ENCODE measurements at regions not wholly inside any gene's neighbourhood (a gene's known extent, or its start where the extent isn't known, plus 50 kb on each side); places are given as distances from the start of the nearest gene placed in this dataset.
"Not testable (repeated sequence)": the region's sequence is repeated elsewhere in the genome, so short reads cannot be mapped to it uniquely, and the experiment has no call there.

DNA sequence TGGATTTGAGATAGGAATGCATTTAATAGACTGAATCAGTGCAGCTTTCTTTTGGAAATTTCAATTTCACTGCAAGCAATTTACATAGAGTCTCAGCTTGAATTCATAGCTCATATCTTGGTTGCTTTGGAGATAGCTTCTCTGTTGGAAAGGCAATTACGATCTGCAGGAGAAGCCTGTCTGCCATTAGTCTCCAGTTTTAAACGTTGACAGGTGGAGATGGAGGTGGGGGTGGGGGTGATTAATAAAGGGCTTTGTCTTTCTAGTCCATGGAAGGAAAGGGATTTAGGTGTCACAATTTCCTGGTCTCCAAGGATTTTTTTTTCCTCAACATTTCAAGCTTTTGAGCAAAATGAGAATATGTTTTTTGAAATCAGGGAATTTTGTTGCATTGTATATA, 184.7 kb downstream of the CARTPT start:
- FAIRE-seq (no peak), DNase-seq (ENCODE audit: insufficient read length, low spot score) (no peak)

GRCh38 chr5:71904852-71905251, 185.8 kb downstream of the CARTPT start:
- FAIRE-seq (no peak), DNase-seq (ENCODE audit: insufficient read length, low spot score) (no peak)

GRCh38 chr5:71905834-71906711, 187.0 kb downstream of the CARTPT start:
- DNase-seq (ENCODE audit: insufficient read length, low spot score) = no peak

GRCh38 chr5:71907001-71907588, 188.0 kb downstream of the CARTPT start:
- peak; percentile 26 for FAIRE-seq
- DNase-seq (ENCODE audit: insufficient read length, low spot score) = no peak

More at GRCh38 chr5:71905834-71906711, 187.0 kb downstream of the CARTPT start:
- peak; percentile 69 for FAIRE-seq

GRCh38 chr5:71907608-71908145, 188.6 kb downstream of the CARTPT start:
- no peak for DNase-seq (ENCODE audit: insufficient read length, low spot score)
- no peak for FAIRE-seq

DNA sequence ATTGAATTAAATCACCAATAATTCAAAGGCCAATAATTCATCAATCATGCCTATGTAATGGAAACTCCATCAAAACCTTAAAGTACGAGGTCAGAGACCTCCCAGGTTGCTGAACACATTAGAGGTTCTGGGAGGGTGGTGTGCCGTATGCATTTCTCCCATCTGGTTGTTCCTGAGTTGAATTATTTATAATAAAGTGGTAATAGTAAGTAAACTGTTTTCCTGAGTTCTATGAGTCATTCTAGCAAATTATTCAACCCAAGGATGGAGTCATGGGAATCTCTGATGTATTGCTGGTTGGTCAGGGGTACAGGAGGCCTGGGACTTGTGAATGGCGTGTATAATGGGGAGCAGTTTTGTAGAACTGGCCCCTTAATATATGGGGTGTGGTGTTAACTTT, 191.7 kb downstream of the CARTPT start:
- FAIRE-seq = no peak
- no peak for DNase-seq (ENCODE audit: insufficient read length, low spot score)

- FAIRE-seq (no peak), DNase-seq (ENCODE audit: insufficient read length, low spot score) (no peak)
Observed at GRCh38 chr5:71912021-71912420, 192.9 kb downstream of the CARTPT start.

DNA sequence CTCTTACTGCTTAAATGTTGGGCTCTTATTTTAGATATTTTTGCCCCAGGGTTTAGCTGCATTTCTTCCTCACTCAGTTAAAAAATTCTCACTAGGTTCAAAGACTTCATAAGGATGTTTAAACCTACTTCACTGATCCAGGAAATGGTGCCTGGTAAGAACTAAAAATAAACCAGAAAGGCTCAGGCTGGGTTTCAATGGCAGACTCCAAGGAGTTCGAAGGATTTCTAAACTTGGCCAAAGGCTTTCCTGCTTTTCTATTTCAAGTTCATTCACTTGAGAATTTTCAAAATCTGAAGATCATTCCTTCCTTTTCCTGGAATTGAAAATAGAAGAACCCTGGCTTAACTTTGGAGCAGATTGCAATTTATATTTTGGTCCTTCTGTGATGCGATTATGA, 193.0 kb upstream of the MAP1B start:
- FAIRE-seq (no peak), DNase-seq (ENCODE audit: insufficient read length, low spot score) (no peak)

DNA sequence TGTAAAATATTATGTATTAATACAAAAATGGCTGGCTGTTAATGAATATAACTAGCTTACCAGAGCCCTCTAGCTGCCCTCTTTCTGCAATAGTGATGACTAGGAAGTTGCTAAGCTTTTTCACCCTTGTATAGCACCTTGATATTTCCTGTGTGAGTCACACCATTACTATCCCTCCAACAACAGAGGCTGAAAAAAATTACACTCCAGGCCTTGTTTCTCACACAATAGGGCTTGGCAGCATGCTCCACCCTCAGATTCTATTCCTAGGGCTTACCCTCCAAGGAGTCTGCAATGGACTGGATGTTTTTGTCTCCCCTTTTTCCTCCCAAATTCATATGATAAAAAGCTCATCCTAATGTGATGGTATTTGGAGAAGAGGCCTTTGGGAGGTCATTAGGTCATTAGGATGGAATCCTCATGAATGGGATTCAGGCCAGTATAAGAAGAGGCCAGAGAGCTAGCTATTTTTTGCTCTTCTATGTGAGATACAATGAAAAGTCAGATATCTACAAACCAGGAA, 184.6 kb upstream of the MAP1B start:
- no peak for FAIRE-seq
- no peak for DNase-seq (ENCODE audit: insufficient read length, low spot score)

DNA sequence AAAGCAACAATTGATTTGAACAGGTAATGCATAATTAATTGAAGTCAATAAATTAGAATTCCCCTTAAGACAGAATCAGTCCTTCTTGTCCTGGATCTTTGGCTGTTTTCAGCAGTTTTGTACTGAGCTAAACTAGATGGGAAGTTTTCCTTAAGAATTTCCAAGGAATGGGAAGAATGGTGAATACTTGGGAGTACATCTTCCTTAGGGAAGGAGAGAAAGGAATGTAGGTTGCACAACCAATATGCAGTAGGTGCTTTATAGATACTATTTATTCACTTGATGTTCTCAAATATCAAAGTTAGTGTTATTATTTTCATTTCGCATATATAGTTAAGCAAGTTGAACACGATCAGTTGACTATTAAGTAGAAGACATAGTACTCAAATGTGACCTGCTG, 183.5 kb upstream of the MAP1B start:
- DNase-seq (ENCODE audit: insufficient read length, low spot score) = no peak
- FAIRE-seq = no peak

GRCh38 chr5:71924325-71924724, 182.9 kb upstream of the MAP1B start:
- FAIRE-seq = no peak
- DNase-seq (ENCODE audit: insufficient read length, low spot score) = no peak

- DNase-seq (ENCODE audit: insufficient read length, low spot score) = no peak
- no peak for FAIRE-seq
Observed at GRCh38 chr5:71924980-71925379, 182.3 kb upstream of the MAP1B start.

- DNase-seq (ENCODE audit: insufficient read length, low spot score) = no peak
- peak; percentile 49 for FAIRE-seq
Observed at GRCh38 chr5:71925608-71926091, 181.6 kb upstream of the MAP1B start.

GRCh38 chr5:71929003-71929402, 178.3 kb upstream of the MAP1B start:
- FAIRE-seq = no peak
- DNase-seq (ENCODE audit: insufficient read length, low spot score) = no peak

GRCh38 chr5:71930554-71930953, 176.7 kb upstream of the MAP1B start:
- FAIRE-seq; DNase-seq (ENCODE audit: insufficient read length, low spot score): not testable (repeated sequence)

GRCh38 chr5:71932131-71932654, 175.1 kb upstream of the MAP1B start:
- DNase-seq (ENCODE audit: insufficient read length, low spot score) (no peak), FAIRE-seq (no peak)

DNA sequence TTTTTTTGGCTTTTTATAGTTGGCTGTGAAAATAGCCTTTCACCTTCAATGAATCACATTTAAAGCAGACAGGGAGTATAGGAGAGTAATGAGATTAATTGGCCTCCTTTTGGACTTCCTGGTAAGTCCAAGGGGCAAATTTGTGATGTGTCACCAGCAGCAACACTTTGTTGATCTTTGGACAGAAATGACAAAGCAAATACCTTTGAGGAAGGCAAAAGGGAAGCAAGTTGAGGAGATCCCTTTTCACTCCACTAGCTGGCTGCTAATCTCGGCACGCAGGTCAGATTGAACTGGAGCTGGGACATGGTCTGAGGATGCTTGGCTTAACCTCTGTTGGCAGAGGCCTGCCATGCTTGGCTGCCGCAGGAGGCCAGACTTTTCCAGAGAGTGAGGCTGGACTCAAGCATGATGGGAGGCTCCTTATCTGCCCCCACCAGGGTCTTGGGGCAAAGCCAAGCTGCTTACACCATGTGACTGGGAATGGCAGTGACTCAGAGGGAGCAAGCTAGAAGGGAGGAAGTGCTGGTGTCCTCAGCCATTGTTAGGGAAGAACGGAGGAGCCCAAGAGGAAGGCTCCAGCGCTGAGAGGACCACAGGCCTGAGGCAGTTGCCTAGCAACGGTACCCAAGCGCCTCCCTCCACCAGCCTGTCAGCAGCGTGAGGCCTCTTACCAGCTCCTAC, 174.5 kb upstream of the MAP1B start:
- peak; percentile 44 for FAIRE-seq

DNA sequence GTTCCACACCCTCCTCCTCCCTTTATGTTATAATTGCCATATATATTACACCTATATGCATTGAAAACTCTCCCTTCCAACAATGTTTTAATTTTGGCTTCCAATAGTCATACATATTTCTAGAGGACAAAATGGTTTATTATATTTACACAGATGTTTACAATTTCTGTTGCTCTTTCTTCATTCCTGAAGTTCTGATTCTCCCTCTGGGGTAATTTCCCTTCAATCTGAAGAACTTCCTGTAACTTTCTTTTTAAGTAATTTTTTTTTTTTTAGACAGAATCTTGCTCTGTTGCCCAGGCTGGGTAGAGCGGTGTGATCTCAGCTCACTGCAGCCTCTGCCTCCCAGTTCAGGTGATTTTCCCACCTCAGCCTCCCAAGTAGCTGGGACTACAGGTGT, 173.0 kb upstream of the MAP1B start:
- DNase-seq (ENCODE audit: insufficient read length, low spot score) (no peak), FAIRE-seq (no peak)

More for the DNA sequence above, 174.5 kb upstream of the MAP1B start:
- DNase-seq (ENCODE audit: insufficient read length, low spot score) = peak; percentile 51

- DNase-seq (ENCODE audit: insufficient read length, low spot score) = no peak
- no peak for FAIRE-seq
Observed at GRCh38 chr5:71937921-71938698, 169.2 kb upstream of the MAP1B start.

DNA sequence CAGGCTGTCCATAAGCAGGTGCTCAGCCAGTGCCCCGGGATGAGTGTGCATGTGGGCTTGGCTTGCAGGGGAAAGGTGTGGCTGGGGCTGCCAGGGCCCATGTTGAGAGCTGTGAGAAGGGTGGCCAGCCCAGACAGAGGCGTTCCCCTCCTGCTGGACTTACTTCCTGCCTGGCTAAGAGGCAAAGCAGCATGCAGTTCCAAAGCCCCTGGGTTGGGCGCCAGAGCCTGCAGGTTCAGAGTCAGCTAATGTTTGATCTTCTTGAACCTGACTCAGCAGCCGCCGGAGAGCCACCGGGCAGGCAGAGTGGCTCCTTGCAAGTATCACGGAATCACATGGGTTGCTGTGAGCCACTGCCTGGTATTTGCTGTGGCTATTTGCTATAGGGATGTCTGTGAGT, 168.4 kb upstream of the MAP1B start:
- no peak for FAIRE-seq
- DNase-seq (ENCODE audit: insufficient read length, low spot score) = no peak
